GM23248 (cell line): ENCODE measurements at regions not wholly inside any gene's neighbourhood (a gene's known extent, or its start where the extent isn't known, plus 50 kb on each side); places are given as distances from the start of the nearest gene placed in this dataset.

Experiments used
- EZH2 ChIP-seq: fragments of 200-600 bp; sonication (generic); IDR thresholded peaks from 2 replicates; pipeline ENCODE4 v1.6.1; 2018; ENCODE audit warnings: antibody characterized with exemption, mild to moderate bottlenecking; ENCODE audit not compliant: insufficient read depth, poor library complexity, severe bottlenecking
- EZH2phosphoT487 ChIP-seq: fragments of 200-600 bp; sonication (generic); IDR thresholded peaks from 2 replicates; pipeline ENCODE4 v1.6.1; 2018; ENCODE audit warnings: antibody characterized with exemption, moderate library complexity, mild to moderate bottlenecking, low read depth; ENCODE audit not compliant: insufficient read depth

GRCh38 chr4:58216461-58216860 is 1106.3 kb upstream of the IGFBP7 start:
- no peak for TF ChIP-seq EZH2
- no peak for TF ChIP-seq EZH2phosphoT487
